NOMO-1 treated with dmso at 0.1 percent for 144 hours (cell line): ENCODE measurements at regions not wholly inside any gene's neighbourhood (a gene's known extent, or its start where the extent isn't known, plus 50 kb on each side); places are given as distances from the start of the nearest gene placed in this dataset.

Experiments used
- DNase-seq: peaks from one replicate; lab custom pipeline; 2025; ENCODE audit not compliant: unreplicated experiment; lab: John Stamatoyannopoulos, UW

GRCh38 chr6:109230453-109230852 is 135.1 kb downstream of the CEP57L1 start:
- DNase-seq = no peak

- no peak for DNase-seq
Measured at GRCh38 chr6:109229536-109229935, 134.2 kb downstream of the CEP57L1 start.

GRCh38 chr6:109227646-109228045 is 132.3 kb downstream of the CEP57L1 start:
- DNase-seq = no peak

GRCh38 chr6:109226353-109226752 is 131.0 kb downstream of the CEP57L1 start:
- no peak for DNase-seq

- no peak for DNase-seq
Measured at GRCh38 chr6:109225946-109226345, 130.6 kb downstream of the CEP57L1 start.

GRCh38 chr6:109224994-109225393 is 129.7 kb downstream of the CEP57L1 start:
- DNase-seq = no peak

GRCh38 chr6:109224107-109224875 is 129.0 kb downstream of the CEP57L1 start:
- no peak for DNase-seq

GRCh38 chr6:109222848-109223247 is 127.5 kb downstream of the CEP57L1 start:
- DNase-seq = no peak

- DNase-seq = no peak
Measured at GRCh38 chr6:109221543-109222195, 126.4 kb downstream of the CEP57L1 start.
